Epithelial cell of esophagus (primary cell): ENCODE measurements at regions not wholly inside any gene's neighbourhood (a gene's known extent, or its start where the extent isn't known, plus 50 kb on each side); places are given as distances from the start of the nearest gene placed in this dataset.

Experiments used
- DNase-seq: peaks from one replicate; pipeline ENCODE4 v3.0.0; 2010; ENCODE audit warnings: low read depth
- H3K4me3 ChIP-seq: 2 replicates; pipeline ENCODE4 v1.5.1; 2011; ENCODE audit warnings: mild to moderate bottlenecking, low read length, control low read depth
- CTCF ChIP-seq: IDR thresholded peaks from 2 replicates; pipeline ENCODE4 v1.5.1; 2011; ENCODE audit warnings: low read depth, mild to moderate bottlenecking, low read length, control low read depth, inconsistent platforms; ENCODE audit not compliant: insufficient read depth; ENCODE audit errors: missing control alignments

GRCh38 chr2:78202986-78203670 is 681.0 kb upstream of the LRRTM4 start:
- no peak for DNase-seq
- no peak overlapping the region for H3K4me3 ChIP-seq
- TF ChIP-seq CTCF: no peak

- DNase-seq: no peak
- H3K4me3 ChIP-seq: no peak overlapping the region
- TF ChIP-seq CTCF: no peak
Observed at GRCh38 chr2:78218066-78218465, 695.9 kb upstream of the LRRTM4 start.

GRCh38 chr2:78237704-78238103 is 715.5 kb upstream of the LRRTM4 start:
- H3K4me3 ChIP-seq: no peak overlapping the region
- DNase-seq: no peak
- no peak for TF ChIP-seq CTCF

GRCh38 chr2:78245394-78246135 is 723.4 kb upstream of the LRRTM4 start:
- H3K4me3 ChIP-seq: no peak overlapping the region
- no peak for TF ChIP-seq CTCF
- no peak for DNase-seq

- no peak for DNase-seq
- TF ChIP-seq CTCF: no peak
- no peak overlapping the region for H3K4me3 ChIP-seq
Observed at GRCh38 chr2:78251708-78252107, 729.5 kb upstream of the LRRTM4 start.

GRCh38 chr2:78260861-78261260 is 738.7 kb upstream of the LRRTM4 start:
- no peak overlapping the region for H3K4me3 ChIP-seq
- DNase-seq: no peak
- TF ChIP-seq CTCF: no peak
